ENCODE measurements at regions not wholly inside any gene's neighbourhood (a gene's known extent, or its start where the extent isn't known, plus 50 kb on each side); places are given as distances from the start of the nearest gene placed in this dataset.

GRCh38 chr9:115671963-115672305 is 481.7 kb upstream of the PAPPA start:
- TF ChIP-seq, protein P1, sequence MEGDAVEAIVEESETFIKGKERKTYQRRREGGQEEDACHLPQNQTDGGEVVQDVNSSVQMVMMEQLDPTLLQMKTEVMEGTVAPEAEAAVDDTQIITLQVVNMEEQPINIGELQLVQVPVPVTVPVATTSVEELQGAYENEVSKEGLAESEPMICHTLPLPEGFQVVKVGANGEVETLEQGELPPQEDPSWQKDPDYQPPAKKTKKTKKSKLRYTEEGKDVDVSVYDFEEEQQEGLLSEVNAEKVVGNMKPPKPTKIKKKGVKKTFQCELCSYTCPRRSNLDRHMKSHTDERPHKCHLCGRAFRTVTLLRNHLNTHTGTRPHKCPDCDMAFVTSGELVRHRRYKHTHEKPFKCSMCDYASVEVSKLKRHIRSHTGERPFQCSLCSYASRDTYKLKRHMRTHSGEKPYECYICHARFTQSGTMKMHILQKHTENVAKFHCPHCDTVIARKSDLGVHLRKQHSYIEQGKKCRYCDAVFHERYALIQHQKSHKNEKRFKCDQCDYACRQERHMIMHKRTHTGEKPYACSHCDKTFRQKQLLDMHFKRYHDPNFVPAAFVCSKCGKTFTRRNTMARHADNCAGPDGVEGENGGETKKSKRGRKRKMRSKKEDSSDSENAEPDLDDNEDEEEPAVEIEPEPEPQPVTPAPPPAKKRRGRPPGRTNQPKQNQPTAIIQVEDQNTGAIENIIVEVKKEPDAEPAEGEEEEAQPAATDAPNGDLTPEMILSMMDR (IDR thresholded peaks at IDR 0.05) = no peak
- no peak for TF ChIP-seq TEAD4 (IDR thresholded peaks at IDR 0.05; ENCODE audit: borderline replicate concordance, insufficient read depth)

Measured in SK-N-SH (cell line).